ENCODE measurements at regions not wholly inside any gene's neighbourhood (a gene's known extent, or its start where the extent isn't known, plus 50 kb on each side); places are given as distances from the start of the nearest gene placed in this dataset.
"Not testable (repeated sequence)": the region's sequence is repeated elsewhere in the genome, so short reads cannot be mapped to it uniquely, and the experiment has no call there.

DNA sequence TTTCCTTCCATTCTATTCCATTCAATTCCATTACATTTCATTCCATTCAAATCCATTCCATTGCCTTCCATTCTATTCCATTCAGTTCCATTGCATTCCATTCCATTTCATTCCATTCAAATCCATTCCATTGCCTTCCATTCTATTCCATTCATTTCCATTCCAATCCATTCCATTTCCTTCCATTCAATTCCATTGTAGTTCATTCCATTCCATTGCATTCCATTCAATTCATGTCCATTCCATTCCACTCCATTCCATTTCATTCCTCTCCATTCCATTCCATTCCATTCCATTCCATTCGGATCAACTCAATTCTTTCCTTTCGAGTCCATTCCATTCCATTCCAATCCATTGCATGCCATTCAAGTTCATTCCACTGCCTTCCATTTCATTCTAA lies 1128.3 kb downstream of the RPIA start:
- H3K27ac Mint-ChIP-seq, result no peak overlapping the region
- Histone ChIP-seq H3K36me3 (ENCODE audit: control insufficient read depth, insufficient read depth, low read length) (no peaks in the 10 kb centered on the region), H3K9ac (ENCODE audit: extremely low read depth, low read length, poor library complexity, severe bottlenecking) (no peak overlapping the region), H3K27ac (ENCODE audit: low read depth, low read length) (no peak overlapping the region), H3K9me3 (ENCODE audit: control insufficient read depth, low read length) (no peaks in the 10 kb centered on the region), H3K4me1 (ENCODE audit: control insufficient read depth, insufficient read depth, low read length) (no peaks in the 10 kb centered on the region), H3K4me3 (ENCODE audit: low read length) (peak overlapping the region; percentile 12), H3K27me3 (ENCODE audit: control insufficient read depth, insufficient read depth, low read length, poor library complexity, severe bottlenecking) (no peaks in the 10 kb centered on the region)
- H3K9me3 Mint-ChIP-seq, result no peaks in the 10 kb centered on the region
- no peak overlapping the region for H3K4me3 Mint-ChIP-seq
- peaks cover 42% of the 10 kb centered on the region for H3K36me3 Mint-ChIP-seq (ENCODE audit: low read depth)
- no peak for DNase-seq
- H3K4me1 Mint-ChIP-seq, result no peaks in the 10 kb centered on the region
- WGBS, 2 experiments (ENCODE audit: insufficient coverage in 1 of 2, insufficient read length in 1 of 2), result 83 to 86% methylated on average over 2 of the region's 2 CpGs
- H3K27me3 Mint-ChIP-seq (ENCODE audit: insufficient read depth), result peaks cover 2% of the 10 kb centered on the region
- TF ChIP-seq, protein P1, sequence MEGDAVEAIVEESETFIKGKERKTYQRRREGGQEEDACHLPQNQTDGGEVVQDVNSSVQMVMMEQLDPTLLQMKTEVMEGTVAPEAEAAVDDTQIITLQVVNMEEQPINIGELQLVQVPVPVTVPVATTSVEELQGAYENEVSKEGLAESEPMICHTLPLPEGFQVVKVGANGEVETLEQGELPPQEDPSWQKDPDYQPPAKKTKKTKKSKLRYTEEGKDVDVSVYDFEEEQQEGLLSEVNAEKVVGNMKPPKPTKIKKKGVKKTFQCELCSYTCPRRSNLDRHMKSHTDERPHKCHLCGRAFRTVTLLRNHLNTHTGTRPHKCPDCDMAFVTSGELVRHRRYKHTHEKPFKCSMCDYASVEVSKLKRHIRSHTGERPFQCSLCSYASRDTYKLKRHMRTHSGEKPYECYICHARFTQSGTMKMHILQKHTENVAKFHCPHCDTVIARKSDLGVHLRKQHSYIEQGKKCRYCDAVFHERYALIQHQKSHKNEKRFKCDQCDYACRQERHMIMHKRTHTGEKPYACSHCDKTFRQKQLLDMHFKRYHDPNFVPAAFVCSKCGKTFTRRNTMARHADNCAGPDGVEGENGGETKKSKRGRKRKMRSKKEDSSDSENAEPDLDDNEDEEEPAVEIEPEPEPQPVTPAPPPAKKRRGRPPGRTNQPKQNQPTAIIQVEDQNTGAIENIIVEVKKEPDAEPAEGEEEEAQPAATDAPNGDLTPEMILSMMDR (conservative IDR thresholded peaks at IDR 0.05), result no peak

- no peak for DNase-seq
- H3K9ac ChIP-seq (ENCODE audit: extremely low read depth, low read length, poor library complexity, severe bottlenecking), result no peak overlapping the region
- H3K27me3 ChIP-seq (ENCODE audit: control insufficient read depth, insufficient read depth, low read length, poor library complexity, severe bottlenecking), result no peaks in the 10 kb centered on the region
- Mint-ChIP-seq H3K27me3 (ENCODE audit: insufficient read depth) (peaks cover 2% of the 10 kb centered on the region), H3K36me3 (ENCODE audit: low read depth) (peaks cover 39% of the 10 kb centered on the region), H3K27ac (no peak overlapping the region), H3K4me1 (no peaks in the 10 kb centered on the region), H3K4me3 (no peak overlapping the region), H3K9me3 (no peaks in the 10 kb centered on the region)
- TF ChIP-seq, protein P1 (conservative IDR thresholded peaks at IDR 0.05), result no peak
- no peak overlapping the region for H3K27ac ChIP-seq (ENCODE audit: low read depth, low read length)
- no peaks in the 10 kb centered on the region for H3K4me1 ChIP-seq (ENCODE audit: control insufficient read depth, insufficient read depth, low read length)
- 67 to 75% methylated on average over 9 of the region's 9 CpGs for WGBS, 2 experiments (ENCODE audit: insufficient coverage in 1 of 2, insufficient read length in 1 of 2)
- no peaks in the 10 kb centered on the region for H3K9me3 ChIP-seq (ENCODE audit: control insufficient read depth, low read length)
- H3K36me3 ChIP-seq (ENCODE audit: control insufficient read depth, insufficient read depth, low read length), result no peaks in the 10 kb centered on the region
- H3K4me3 ChIP-seq (ENCODE audit: low read length), result peak overlapping the region; percentile 12
Measured at GRCh38 chr2:89820248-89820647, 1128.8 kb downstream of the RPIA start.

- Histone ChIP-seq H3K9ac (ENCODE audit: extremely low read depth, low read length, poor library complexity, severe bottlenecking) (no peak overlapping the region), H3K36me3 (ENCODE audit: control insufficient read depth, insufficient read depth, low read length) (no peaks in the 10 kb centered on the region), H3K9me3 (ENCODE audit: control insufficient read depth, low read length) (no peaks in the 10 kb centered on the region), H3K4me3 (ENCODE audit: low read length) (peak overlapping the region; percentile 12), H3K4me1 (ENCODE audit: control insufficient read depth, insufficient read depth, low read length) (no peaks in the 10 kb centered on the region), H3K27ac (ENCODE audit: low read depth, low read length) (no peak overlapping the region), H3K27me3 (ENCODE audit: control insufficient read depth, insufficient read depth, low read length, poor library complexity, severe bottlenecking) (no peaks in the 10 kb centered on the region)
- Mint-ChIP-seq H3K4me1 (no peaks in the 10 kb centered on the region), H3K9me3 (no peaks in the 10 kb centered on the region), H3K4me3 (no peak overlapping the region), H3K36me3 (ENCODE audit: low read depth) (peaks cover 43% of the 10 kb centered on the region), H3K27ac (no peak overlapping the region), H3K27me3 (ENCODE audit: insufficient read depth) (peaks cover 2% of the 10 kb centered on the region)
- 70 to 76% methylated on average over 8 of the region's 8 CpGs for WGBS, 2 experiments (ENCODE audit: insufficient coverage in 1 of 2, insufficient read length in 1 of 2)
- TF ChIP-seq, protein P1 (conservative IDR thresholded peaks at IDR 0.05), result no peak
- DNase-seq, result no peak
Measured at GRCh38 chr2:89821455-89821945, 1130.0 kb downstream of the RPIA start.

- peaks cover 44% of the 10 kb centered on the region for H3K36me3 Mint-ChIP-seq (ENCODE audit: low read depth)
- not testable (repeated sequence) for H3K9ac ChIP-seq (ENCODE audit: extremely low read depth, low read length, poor library complexity, severe bottlenecking); H3K4me3 ChIP-seq (ENCODE audit: low read length); H3K4me1 ChIP-seq (ENCODE audit: control insufficient read depth, insufficient read depth, low read length); H3K27ac ChIP-seq (ENCODE audit: low read depth, low read length); H3K9me3 ChIP-seq (ENCODE audit: control insufficient read depth, low read length); H3K27me3 Mint-ChIP-seq (ENCODE audit: insufficient read depth); H3K27me3 ChIP-seq (ENCODE audit: control insufficient read depth, insufficient read depth, low read length, poor library complexity, severe bottlenecking); H3K9me3 Mint-ChIP-seq; H3K27ac Mint-ChIP-seq; H3K36me3 ChIP-seq (ENCODE audit: control insufficient read depth, insufficient read depth, low read length); H3K4me3 Mint-ChIP-seq; H3K4me1 Mint-ChIP-seq; DNase-seq
- 78 to 79% methylated on average over 11 of the region's 11 CpGs for WGBS, 2 experiments (ENCODE audit: insufficient coverage in 1 of 2, insufficient read length in 1 of 2)
Measured at GRCh38 chr2:89822342-89822741, 1130.9 kb downstream of the RPIA start.
